A549 (cell line): ENCODE measurements at regions not wholly inside any gene's neighbourhood (a gene's known extent, or its start where the extent isn't known, plus 50 kb on each side); places are given as distances from the start of the nearest gene placed in this dataset.

Experiments
- ATAC-seq, 2 experiments: fragments of 200-7000 bp in 1 of 2; fragments of >200 bp in 1 of 2; cut with Nextera tagmentation in 1 of 2; cut with Tn5 transposase in 1 of 2; 3 replicates each; pipeline versions ENCODE4 v1.8.0 to v1.9.1; 2018 to 2020; ENCODE audit warnings: mild to moderate bottlenecking in 1 of 2, moderate library complexity in 1 of 2
- CTCF ChIA-PET: fragments of 300-600 bp; sonication (Branson Sonifier 250); formaldehyde crosslinking; extraction: SDS; loops from one replicate; lab custom pipeline; 2021; ENCODE audit warnings: antibody characterized with exemption, inconsistent platforms; lab: Yijun Ruan, JAX
- POLR2A ChIA-PET: fragments of 350-600 bp; formaldehyde crosslinking; extraction: SDS; loops from one replicate; lab custom pipeline; 2021; ENCODE audit warnings: antibody characterized with exemption, inconsistent platforms; lab: Yijun Ruan, JAX
- DNase-seq, 2 experiments: peaks; one replicate each; pipeline versions ENCODE4 v3.0.0 to v3.0.0-alpha.2; 2011 to 2016; ENCODE audit warnings: low read depth in 1 of 2, low spot score in 1 of 2
- FAIRE-seq: peaks from 2 replicates; lab custom pipeline; 2011; peaks lifted over from hg19 to GRCh38; lab: Jason Lieb, UNC
- H3K27ac ChIP-seq, 2 experiments: fragments of >200 bp; sonication (Bioruptor Twin); formaldehyde crosslinking; 3 replicates each; pipeline ENCODE4 v1.5.1; 2016 to 2017
- H3K4me1 ChIP-seq: fragments of >200 bp; sonication (Bioruptor Twin); formaldehyde crosslinking; 3 replicates; pipeline ENCODE4 v1.6.1; 2016
- H3K4me2 ChIP-seq: fragments of >200 bp; sonication (Bioruptor Twin); formaldehyde crosslinking; 3 replicates; pipeline ENCODE4 v1.6.1; 2016
- H3K4me3 ChIP-seq: fragments of >200 bp; sonication (Bioruptor Twin); formaldehyde crosslinking; 3 replicates; pipeline ENCODE4 v1.5.1; 2016
- H3K9me3 ChIP-seq: fragments of >200 bp; sonication (Bioruptor Twin); formaldehyde crosslinking; 3 replicates; pipeline ENCODE4 v1.6.1; 2016
- BHLHE40 ChIP-seq: IDR thresholded peaks from 2 replicates; pipeline ENCODE4 v1.6.1; 2012; ENCODE audit warnings: low read depth, low read length, inconsistent platforms
- CBX2 ChIP-seq: fragments of 200-600 bp; sonication (generic); IDR thresholded peaks from 2 replicates; pipeline ENCODE4 v1.6.1; 2016; ENCODE audit warnings: low read depth, mild to moderate bottlenecking, borderline replicate concordance
- CEBPB ChIP-seq, 2 experiments: fragments of >200 bp in 1 of 2; sonication (Bioruptor Twin) in 1 of 2; formaldehyde crosslinking in 1 of 2; IDR thresholded peaks; 2 replicates each; pipeline ENCODE4 v1.6.1; 2012 to 2016
- EHF ChIP-seq: fragments of 250-450 bp; sonication (Bioruptor Pico); IDR thresholded peaks from 2 replicates; pipeline ENCODE4 v1.5.0; 2020; ENCODE audit warnings: mild to moderate bottlenecking
- EP300 ChIP-seq, 2 experiments: fragments of >200 bp; sonication (Bioruptor Twin); formaldehyde crosslinking; IDR thresholded peaks; 2 replicates in 1 of 2; 3 replicates in 1 of 2; pipeline ENCODE4 v1.6.1; 2016 to 2017
- HEYL ChIP-seq: fragments of 250-450 bp; sonication (Bioruptor Pico); IDR thresholded peaks from 2 replicates; pipeline ENCODE4 v1.8.0; 2021; ENCODE audit warnings: mild to moderate bottlenecking, moderate library complexity
- HOXA7 ChIP-seq: fragments of 250-450 bp; sonication (Bioruptor Pico); IDR thresholded peaks from 2 replicates; pipeline ENCODE4 v1.5.0; 2020; ENCODE audit warnings: mild to moderate bottlenecking, moderate library complexity
- HOXB13 ChIP-seq: fragments of 250-450 bp; sonication (Bioruptor Pico); IDR thresholded peaks from 2 replicates; pipeline ENCODE4 v1.5.0; 2020; ENCODE audit warnings: low read depth, mild to moderate bottlenecking, moderate library complexity
- JUNB ChIP-seq: fragments of >200 bp; sonication (Bioruptor Twin); formaldehyde crosslinking; IDR thresholded peaks from 2 replicates; pipeline ENCODE4 v1.6.1; 2016
- KDM1A ChIP-seq: fragments of 200-600 bp; sonication (generic); IDR thresholded peaks from 2 replicates; pipeline ENCODE4 v1.6.1; 2016; ENCODE audit warnings: low read depth, mild to moderate bottlenecking
- KDM5A ChIP-seq: fragments of 200-600 bp; sonication (generic); IDR thresholded peaks from 2 replicates; pipeline ENCODE4 v1.6.1; 2016; ENCODE audit warnings: antibody characterized with exemption, mild to moderate bottlenecking
- MAFK ChIP-seq: fragments of 450-650 bp; IDR thresholded peaks from 2 replicates; pipeline ENCODE4 v1.6.1; 2014; ENCODE audit not compliant: partially characterized antibody
- MYC ChIP-seq: IDR thresholded peaks from 2 replicates; pipeline ENCODE4 v1.6.1; 2012; ENCODE audit warnings: mild to moderate bottlenecking, inconsistent platforms, low read length, improper control_type of control experiment, borderline replicate concordance
- NPAS2 ChIP-seq: fragments of 250-450 bp; sonication (Bioruptor Pico); IDR thresholded peaks from 2 replicates; pipeline ENCODE4 v1.8.0; 2022; ENCODE audit warnings: mild to moderate bottlenecking, moderate library complexity, borderline replicate concordance
- RAD21 ChIP-seq, 2 experiments: fragments of >200 bp in 1 of 2; sonication (Bioruptor Twin) in 1 of 2; formaldehyde crosslinking in 1 of 2; IDR thresholded peaks in 1 of 2; conservative IDR thresholded peaks in 1 of 2; 2 replicates in 1 of 2; 3 replicates in 1 of 2; pipeline ENCODE4 v1.6.1; 2012 to 2018; ENCODE audit warnings: inconsistent platforms in 1 of 2
- RARB ChIP-seq: fragments of 250-450 bp; sonication (Bioruptor Pico); IDR thresholded peaks from 2 replicates; pipeline ENCODE4 v1.8.0; 2021; ENCODE audit warnings: mild to moderate bottlenecking, moderate library complexity
- RNF2 ChIP-seq: fragments of 200-600 bp; sonication (generic); IDR thresholded peaks from 2 replicates; pipeline ENCODE4 v1.6.1; 2016; ENCODE audit warnings: low read depth, mild to moderate bottlenecking, antibody characterized with exemption, moderate library complexity, borderline replicate concordance
- SREBF2 ChIP-seq: fragments of 450-650 bp; IDR thresholded peaks from 2 replicates; pipeline ENCODE4 v1.6.1; 2014; ENCODE audit warnings: mild to moderate bottlenecking, moderate library complexity
- ZC3H11A ChIP-seq: fragments of 450-650 bp; IDR thresholded peaks from 2 replicates; pipeline ENCODE4 v1.6.1; 2014; ENCODE audit warnings: antibody characterized with exemption, mild to moderate bottlenecking
- ZNF302 ChIP-seq: fragments of 250-450 bp; sonication (Bioruptor Pico); IDR thresholded peaks from 2 replicates; pipeline ENCODE4 v1.9.0; 2021; ENCODE audit warnings: inconsistent platforms, mild to moderate bottlenecking, moderate library complexity
- WGBS: methylation state at CpG from one replicate; pipeline ENCODE4 v1.1.6; 2017; ENCODE audit errors: missing lambda C conversion rate; 5-methylcytosine and 5-hydroxymethylcytosine counted together
- TF ChIP-seq, protein P1 (sequence below): fragments of 200-600 bp; sonication (generic); IDR thresholded peaks from 2 replicates; pipeline ENCODE4 v1.6.1; 2016; ENCODE audit warnings: antibody characterized with exemption, mild to moderate bottlenecking, moderate library complexity
- TF ChIP-seq, protein P2 (sequence below): IDR thresholded peaks from 2 replicates; pipeline ENCODE4 v1.6.1; 2012
- TF ChIP-seq, protein P3 (sequence below): fragments of >200 bp; sonication (Bioruptor Twin); formaldehyde crosslinking; IDR thresholded peaks from 2 replicates; pipeline ENCODE4 v1.6.1; 2016
- TF ChIP-seq, protein P4 (sequence below): fragments of 150-350 bp; IDR thresholded peaks from 2 replicates; pipeline ENCODE4 v1.6.1; 2014; ENCODE audit warnings: low read depth, mild to moderate bottlenecking, low read length

DNA sequence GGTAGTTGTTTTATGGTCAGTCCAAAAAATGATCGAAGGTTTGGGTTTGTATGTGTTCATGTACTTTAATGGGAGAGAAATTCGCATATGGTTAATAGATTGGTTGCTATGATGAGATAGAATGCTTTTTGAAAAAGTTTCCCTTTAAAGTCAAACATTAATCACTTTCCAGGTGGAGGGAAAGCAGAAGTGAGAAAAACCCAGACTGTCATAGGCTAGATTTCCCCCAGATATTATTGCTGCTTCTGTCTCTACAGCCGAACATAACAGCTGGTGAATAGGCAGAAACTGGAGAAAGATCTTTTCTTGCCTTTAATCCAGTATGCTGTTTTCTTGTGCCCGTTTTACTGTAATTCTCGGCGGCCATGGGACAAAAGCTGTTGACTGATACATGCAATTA lies 287.6 kb downstream of the SOX2 start:
- no peak for ATAC-seq
- CTCF ChIA-PET = no interaction called here

DNA sequence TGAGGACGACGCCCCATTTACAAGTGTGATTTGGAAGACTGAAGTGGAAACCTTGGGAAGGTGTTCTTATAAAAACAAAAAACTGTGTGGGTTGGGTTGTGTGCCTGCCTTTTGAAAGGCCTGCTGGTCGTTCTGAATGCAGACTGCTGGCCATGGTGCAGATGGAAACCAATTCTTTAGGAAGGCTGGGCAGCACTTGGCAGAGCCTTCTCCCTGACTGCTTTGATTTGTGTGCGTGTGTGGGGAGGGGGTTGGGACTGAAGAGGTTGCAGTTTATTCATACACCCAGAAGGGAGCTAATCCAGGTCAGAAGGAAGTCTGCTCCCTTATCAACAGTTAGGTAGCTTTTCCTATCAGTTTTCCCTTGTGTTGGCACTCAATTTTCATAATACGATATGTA lies 288.7 kb downstream of the SOX2 start:
- Histone ChIP-seq H3K9me3 (no peaks in the 10 kb centered on the region), H3K4me1 (no peaks in the 10 kb centered on the region), H3K4me3 (no peak overlapping the region), H3K4me2 (no peak overlapping the region), H3K27ac (no peak overlapping the region)
- TF ChIP-seq HOXB13 (no peak), HOXA7 (CRISPR knock-in tag) (no peak), EHF (CRISPR knock-in tag) (no peak), RNF2 (no peak), MYC (no peak), ZNF302 (CRISPR knock-in tag) (no peak), RARB (CRISPR knock-in tag) (no peak), NPAS2 (CRISPR knock-in tag) (no peak), KDM5A (no peak), BHLHE40 (no peak), HEYL (CRISPR knock-in tag) (no peak), CEBPB (IDR thresholded peaks at IDR 0.05) (no peak), KDM1A (no peak), SREBF2 (no peak)
- TF ChIP-seq, protein P1, sequence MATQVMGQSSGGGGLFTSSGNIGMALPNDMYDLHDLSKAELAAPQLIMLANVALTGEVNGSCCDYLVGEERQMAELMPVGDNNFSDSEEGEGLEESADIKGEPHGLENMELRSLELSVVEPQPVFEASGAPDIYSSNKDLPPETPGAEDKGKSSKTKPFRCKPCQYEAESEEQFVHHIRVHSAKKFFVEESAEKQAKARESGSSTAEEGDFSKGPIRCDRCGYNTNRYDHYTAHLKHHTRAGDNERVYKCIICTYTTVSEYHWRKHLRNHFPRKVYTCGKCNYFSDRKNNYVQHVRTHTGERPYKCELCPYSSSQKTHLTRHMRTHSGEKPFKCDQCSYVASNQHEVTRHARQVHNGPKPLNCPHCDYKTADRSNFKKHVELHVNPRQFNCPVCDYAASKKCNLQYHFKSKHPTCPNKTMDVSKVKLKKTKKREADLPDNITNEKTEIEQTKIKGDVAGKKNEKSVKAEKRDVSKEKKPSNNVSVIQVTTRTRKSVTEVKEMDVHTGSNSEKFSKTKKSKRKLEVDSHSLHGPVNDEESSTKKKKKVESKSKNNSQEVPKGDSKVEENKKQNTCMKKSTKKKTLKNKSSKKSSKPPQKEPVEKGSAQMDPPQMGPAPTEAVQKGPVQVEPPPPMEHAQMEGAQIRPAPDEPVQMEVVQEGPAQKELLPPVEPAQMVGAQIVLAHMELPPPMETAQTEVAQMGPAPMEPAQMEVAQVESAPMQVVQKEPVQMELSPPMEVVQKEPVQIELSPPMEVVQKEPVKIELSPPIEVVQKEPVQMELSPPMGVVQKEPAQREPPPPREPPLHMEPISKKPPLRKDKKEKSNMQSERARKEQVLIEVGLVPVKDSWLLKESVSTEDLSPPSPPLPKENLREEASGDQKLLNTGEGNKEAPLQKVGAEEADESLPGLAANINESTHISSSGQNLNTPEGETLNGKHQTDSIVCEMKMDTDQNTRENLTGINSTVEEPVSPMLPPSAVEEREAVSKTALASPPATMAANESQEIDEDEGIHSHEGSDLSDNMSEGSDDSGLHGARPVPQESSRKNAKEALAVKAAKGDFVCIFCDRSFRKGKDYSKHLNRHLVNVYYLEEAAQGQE = no peak
- TF ChIP-seq, protein P2, sequence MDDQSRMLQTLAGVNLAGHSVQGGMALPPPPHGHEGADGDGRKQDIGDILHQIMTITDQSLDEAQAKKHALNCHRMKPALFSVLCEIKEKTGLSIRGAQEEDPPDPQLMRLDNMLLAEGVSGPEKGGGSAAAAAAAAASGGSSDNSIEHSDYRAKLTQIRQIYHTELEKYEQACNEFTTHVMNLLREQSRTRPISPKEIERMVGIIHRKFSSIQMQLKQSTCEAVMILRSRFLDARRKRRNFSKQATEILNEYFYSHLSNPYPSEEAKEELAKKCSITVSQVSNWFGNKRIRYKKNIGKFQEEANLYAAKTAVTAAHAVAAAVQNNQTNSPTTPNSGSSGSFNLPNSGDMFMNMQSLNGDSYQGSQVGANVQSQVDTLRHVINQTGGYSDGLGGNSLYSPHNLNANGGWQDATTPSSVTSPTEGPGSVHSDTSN = no peak
- TF ChIP-seq, protein P3, sequence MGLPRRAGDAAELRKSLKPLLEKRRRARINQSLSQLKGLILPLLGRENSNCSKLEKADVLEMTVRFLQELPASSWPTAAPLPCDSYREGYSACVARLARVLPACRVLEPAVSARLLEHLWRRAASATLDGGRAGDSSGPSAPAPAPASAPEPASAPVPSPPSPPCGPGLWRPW = no peak
- TF ChIP-seq, protein P4, sequence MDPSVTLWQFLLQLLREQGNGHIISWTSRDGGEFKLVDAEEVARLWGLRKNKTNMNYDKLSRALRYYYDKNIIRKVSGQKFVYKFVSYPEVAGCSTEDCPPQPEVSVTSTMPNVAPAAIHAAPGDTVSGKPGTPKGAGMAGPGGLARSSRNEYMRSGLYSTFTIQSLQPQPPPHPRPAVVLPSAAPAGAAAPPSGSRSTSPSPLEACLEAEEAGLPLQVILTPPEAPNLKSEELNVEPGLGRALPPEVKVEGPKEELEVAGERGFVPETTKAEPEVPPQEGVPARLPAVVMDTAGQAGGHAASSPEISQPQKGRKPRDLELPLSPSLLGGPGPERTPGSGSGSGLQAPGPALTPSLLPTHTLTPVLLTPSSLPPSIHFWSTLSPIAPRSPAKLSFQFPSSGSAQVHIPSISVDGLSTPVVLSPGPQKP = no peak
- FAIRE-seq (no peak), ATAC-seq (no peak), DNase-seq (no peak)
- POLR2A ChIA-PET = no interaction called here
- 76% methylated on average over 5 of the region's 5 CpGs for WGBS
- CTCF ChIA-PET = no interaction called here

More for the DNA sequence above, 287.6 kb downstream of the SOX2 start:
- H3K27ac ChIP-seq = no peak overlapping the region
- 81% methylated on average over 6 of the region's 6 CpGs for WGBS
- H3K9me3 ChIP-seq = no peaks in the 10 kb centered on the region
- H3K4me1 ChIP-seq = no peaks in the 10 kb centered on the region
- no peak overlapping the region for H3K4me2 ChIP-seq
- no peak for TF ChIP-seq CBX2
- TF ChIP-seq EP300 (IDR thresholded peaks at IDR 0.05) = no peak
- TF ChIP-seq ZC3H11A = no peak
- no peak for TF ChIP-seq JUNB
- no peak for TF ChIP-seq MAFK
- no peak for TF ChIP-seq RAD21 (conservative IDR thresholded peaks at IDR 0.05 in 1 of 2, IDR thresholded peaks at IDR 0.05 in 1 of 2)
- TF ChIP-seq, protein P4 = no peak
- no peak overlapping the region for H3K4me3 ChIP-seq
- POLR2A ChIA-PET = no interaction called here
- FAIRE-seq (no peak), DNase-seq (no peak)
